Neural cell (in vitro differentiated cells): ENCODE measurements at regions not wholly inside any gene's neighbourhood (a gene's known extent, or its start where the extent isn't known, plus 50 kb on each side); places are given as distances from the start of the nearest gene placed in this dataset.

Source experiments
- H2AFZ ChIP-seq: fragments of 200-600, 300-800 bp; sonication (generic), shearing (Covaris generic); 2 replicates; pipeline ENCODE4 v1.6.0; 2014; ENCODE audit warnings: low read depth, mild to moderate bottlenecking, antibody characterized with exemption, low read length, moderate library complexity
- H3F3A ChIP-seq: fragments of 200-600 bp; shearing (Covaris generic); 2 replicates; pipeline ENCODE4 v1.6.1; 2016; ENCODE audit warnings: mild to moderate bottlenecking, moderate library complexity, mixed read lengths, antibody characterized with exemption, low read length; ENCODE audit not compliant: insufficient read depth, poor library complexity, severe bottlenecking
- H3K27ac ChIP-seq: fragments of 200-600, 300-800 bp; sonication (generic), shearing (Covaris generic); 2 replicates; pipeline ENCODE4 v1.5.1; 2014; ENCODE audit warnings: mild to moderate bottlenecking, low read length, moderate library complexity
- H3K27me3 ChIP-seq: fragments of 300-800, 200-600 bp; sonication (generic), shearing (Covaris generic); 2 replicates; pipeline ENCODE4 v1.6.0; 2014; ENCODE audit warnings: mild to moderate bottlenecking, low read depth, low read length, moderate library complexity; ENCODE audit not compliant: insufficient read depth
- H3K36me3 ChIP-seq: fragments of 300-800, 200-600 bp; sonication (generic), shearing (Covaris generic); 2 replicates; pipeline ENCODE4 v1.5.1; 2014; ENCODE audit warnings: mild to moderate bottlenecking, antibody characterized with exemption, low read length, moderate library complexity; ENCODE audit not compliant: insufficient read depth
- H3K4me2 ChIP-seq: fragments of 300-800, 200-600 bp; sonication (generic), shearing (Covaris generic); 2 replicates; pipeline ENCODE4 v1.6.0; 2014; ENCODE audit warnings: mild to moderate bottlenecking, low read length
- H3K4me3 ChIP-seq: fragments of 300-800, 200-600 bp; sonication (generic), shearing (Covaris generic); 2 replicates; pipeline ENCODE4 v1.5.1; 2014; ENCODE audit warnings: mild to moderate bottlenecking, low read length, moderate library complexity
- H3K79me2 ChIP-seq: fragments of 200-600 bp; shearing (Covaris generic); replicated peaks from 2 replicates; pipeline ENCODE4 v1.6.0; 2014; ENCODE audit warnings: mild to moderate bottlenecking, low read length, moderate library complexity; ENCODE audit not compliant: insufficient read depth
- H3K9ac ChIP-seq: fragments of 300-800, 200-600 bp; sonication (generic), shearing (Covaris generic); 2 replicates; pipeline ENCODE4 v1.6.1; 2016; ENCODE audit warnings: mild to moderate bottlenecking, low read length, mixed read lengths
- H3K9me2 ChIP-seq: fragments of 200-600 bp; shearing (Covaris generic); 2 replicates; pipeline ENCODE4 v1.6.1; 2016; ENCODE audit warnings: mild to moderate bottlenecking, low read length, mixed read lengths; ENCODE audit not compliant: insufficient read depth
- H3K9me3 ChIP-seq: fragments of 200-600, 300-800 bp; sonication (generic), shearing (Covaris generic); 2 replicates; pipeline ENCODE4 v1.6.1; 2016; ENCODE audit warnings: mild to moderate bottlenecking, mixed run types, low read length, moderate library complexity, mixed read lengths
- H4K20me1 ChIP-seq: fragments of 200-600 bp; shearing (Covaris generic); 2 replicates; pipeline ENCODE4 v1.6.1; 2016; ENCODE audit warnings: mild to moderate bottlenecking, mixed run types; ENCODE audit not compliant: insufficient read depth
- EP300 ChIP-seq: fragments of 450-650 bp; conservative IDR thresholded peaks from 2 replicates; pipeline ENCODE4 v1.6.1; 2014; ENCODE audit warnings: antibody characterized with exemption, mild to moderate bottlenecking, moderate library complexity; ENCODE audit not compliant: poor library complexity, severe bottlenecking
- EZH2 ChIP-seq: fragments of 200-600, 300-800 bp; shearing (Covaris generic), sonication (generic); IDR thresholded peaks from 2 replicates; pipeline ENCODE4 v1.6.1; 2014; ENCODE audit warnings: antibody characterized with exemption, low read length, borderline replicate concordance, mild to moderate bottlenecking; ENCODE audit not compliant: insufficient read depth, poor library complexity, severe bottlenecking
- MXI1 ChIP-seq: fragments of 450-650 bp; conservative IDR thresholded peaks from 2 replicates; pipeline ENCODE4 v1.6.1; 2014; ENCODE audit warnings: antibody characterized with exemption, mild to moderate bottlenecking; ENCODE audit not compliant: poor library complexity, severe bottlenecking
- POLR2AphosphoS5 ChIP-seq: IDR thresholded peaks from 2 replicates; pipeline ENCODE4 v1.6.1; 2012
- RAD21 ChIP-seq: fragments of 450-650 bp; conservative IDR thresholded peaks from 2 replicates; pipeline ENCODE4 v1.6.1; 2014; ENCODE audit warnings: antibody characterized with exemption, mild to moderate bottlenecking, moderate library complexity
- REST ChIP-seq: IDR thresholded peaks from 2 replicates; pipeline ENCODE4 v1.6.1; 2012; ENCODE audit warnings: borderline replicate concordance
- SMC3 ChIP-seq: fragments of 450-650 bp; conservative IDR thresholded peaks from 2 replicates; pipeline ENCODE4 v1.6.1; 2014; ENCODE audit warnings: antibody characterized with exemption, mild to moderate bottlenecking, moderate library complexity; ENCODE audit not compliant: poor library complexity
- TAF1 ChIP-seq: IDR thresholded peaks from 2 replicates; pipeline ENCODE4 v1.6.1; 2012; ENCODE audit warnings: low read depth
- TF ChIP-seq, protein P1 (sequence below): fragments of 450-650 bp; IDR thresholded peaks from 2 replicates; pipeline ENCODE4 v1.5.1; 2014; ENCODE audit warnings: antibody characterized with exemption, mild to moderate bottlenecking, moderate library complexity; ENCODE audit not compliant: poor library complexity, severe bottlenecking

DNA sequence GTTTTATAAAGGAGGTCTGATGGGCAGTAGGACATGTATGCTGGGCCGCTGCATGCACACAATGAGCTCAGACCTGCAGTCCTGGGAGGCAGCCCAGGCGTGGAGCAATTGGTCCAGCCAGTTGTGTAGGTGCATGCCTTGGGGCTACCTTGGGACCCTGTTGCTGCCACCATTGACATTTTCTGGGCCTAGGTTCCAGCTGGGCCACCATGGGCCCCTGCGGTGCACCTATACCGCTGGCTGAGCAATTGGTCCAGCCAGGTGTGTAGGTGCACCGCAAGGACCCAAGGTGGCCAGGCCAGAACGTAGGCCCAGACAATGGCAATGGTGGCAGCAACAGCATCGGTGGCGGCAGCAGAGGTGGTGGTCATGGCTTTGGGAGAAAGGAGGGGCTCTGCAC is 143.9 kb downstream of the PXDC1 start:
- no peak overlapping the region for H2AFZ ChIP-seq
- no peak overlapping the region for H3K27ac ChIP-seq
- no peaks in the 10 kb centered on the region for H3K79me2 ChIP-seq
- H3F3A ChIP-seq: no peaks in the 10 kb centered on the region
- no peak overlapping the region for H3K4me2 ChIP-seq
- H3K9ac ChIP-seq: no peak overlapping the region
- no peaks in the 10 kb centered on the region for H3K27me3 ChIP-seq
- no peak for TF ChIP-seq SMC3
- TF ChIP-seq POLR2AphosphoS5: no peak
- no peak for TF ChIP-seq RAD21
- TF ChIP-seq TAF1: no peak
- TF ChIP-seq, protein P1, sequence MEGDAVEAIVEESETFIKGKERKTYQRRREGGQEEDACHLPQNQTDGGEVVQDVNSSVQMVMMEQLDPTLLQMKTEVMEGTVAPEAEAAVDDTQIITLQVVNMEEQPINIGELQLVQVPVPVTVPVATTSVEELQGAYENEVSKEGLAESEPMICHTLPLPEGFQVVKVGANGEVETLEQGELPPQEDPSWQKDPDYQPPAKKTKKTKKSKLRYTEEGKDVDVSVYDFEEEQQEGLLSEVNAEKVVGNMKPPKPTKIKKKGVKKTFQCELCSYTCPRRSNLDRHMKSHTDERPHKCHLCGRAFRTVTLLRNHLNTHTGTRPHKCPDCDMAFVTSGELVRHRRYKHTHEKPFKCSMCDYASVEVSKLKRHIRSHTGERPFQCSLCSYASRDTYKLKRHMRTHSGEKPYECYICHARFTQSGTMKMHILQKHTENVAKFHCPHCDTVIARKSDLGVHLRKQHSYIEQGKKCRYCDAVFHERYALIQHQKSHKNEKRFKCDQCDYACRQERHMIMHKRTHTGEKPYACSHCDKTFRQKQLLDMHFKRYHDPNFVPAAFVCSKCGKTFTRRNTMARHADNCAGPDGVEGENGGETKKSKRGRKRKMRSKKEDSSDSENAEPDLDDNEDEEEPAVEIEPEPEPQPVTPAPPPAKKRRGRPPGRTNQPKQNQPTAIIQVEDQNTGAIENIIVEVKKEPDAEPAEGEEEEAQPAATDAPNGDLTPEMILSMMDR: no peak
- no peak for TF ChIP-seq EZH2
- no peak for TF ChIP-seq MXI1
- no peak for TF ChIP-seq REST
- no peak for TF ChIP-seq EP300
- H3K4me3 ChIP-seq: no peak overlapping the region
- H3K9me2 ChIP-seq: no peaks in the 10 kb centered on the region
- H3K9me3 ChIP-seq: no peaks in the 10 kb centered on the region
- H3K36me3 ChIP-seq: no peaks in the 10 kb centered on the region
- H4K20me1 ChIP-seq: no peaks in the 10 kb centered on the region

GRCh38 chr6:3607171-3607570 is 144.3 kb downstream of the PXDC1 start:
- Histone ChIP-seq H2AFZ (no peak overlapping the region), H3F3A (no peaks in the 10 kb centered on the region), H3K9me2 (no peaks in the 10 kb centered on the region), H3K9ac (no peak overlapping the region), H3K4me2 (no peak overlapping the region), H3K27me3 (no peaks in the 10 kb centered on the region), H3K79me2 (no peaks in the 10 kb centered on the region), H3K36me3 (no peaks in the 10 kb centered on the region), H3K9me3 (no peaks in the 10 kb centered on the region), H4K20me1 (no peaks in the 10 kb centered on the region), H3K27ac (no peak overlapping the region), H3K4me3 (no peak overlapping the region)
- TF ChIP-seq MXI1 (no peak), TAF1 (no peak), SMC3 (no peak), POLR2AphosphoS5 (no peak), REST (no peak), EP300 (no peak), RAD21 (no peak)
- TF ChIP-seq, protein P1: no peak
